CD4-positive, alpha-beta T cell treated with Interleukin-17A for 4 hours (primary cell): ENCODE measurements at regions not wholly inside any gene's neighbourhood (a gene's known extent, or its start where the extent isn't known, plus 50 kb on each side); places are given as distances from the start of the nearest gene placed in this dataset.

Experiments
- DNase-seq: peaks from one replicate; pipeline ENCODE4 v3.0.0-alpha.2; 2020; ENCODE audit warnings: mixed read lengths

- no peak for DNase-seq
Measured at GRCh38 chr4:58679886-58680285, 1569.7 kb upstream of the IGFBP7 start.

GRCh38 chr4:58679051-58679450, 1568.9 kb upstream of the IGFBP7 start:
- no peak for DNase-seq

DNA sequence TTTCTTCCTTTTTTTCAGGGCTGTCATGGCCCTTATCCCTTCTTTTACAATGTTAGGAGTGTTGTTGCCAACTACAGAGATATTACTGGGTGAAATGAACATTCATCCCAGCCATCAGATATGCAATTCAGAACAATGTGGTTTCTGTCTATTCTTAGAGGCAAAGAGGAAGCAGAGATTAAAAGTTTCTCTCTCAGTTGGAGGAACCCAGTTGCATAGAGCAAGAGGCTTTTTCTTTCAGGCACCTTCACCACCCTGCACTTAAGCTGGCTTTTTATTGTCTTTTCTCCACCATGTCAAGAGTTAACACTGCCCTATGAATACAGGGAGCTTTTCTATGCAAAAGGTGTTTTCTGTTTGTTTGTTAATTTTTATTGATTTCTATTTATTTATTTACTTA, 1559.6 kb upstream of the IGFBP7 start:
- DNase-seq: no peak

GRCh38 chr4:58665649-58666048, 1555.5 kb upstream of the IGFBP7 start:
- DNase-seq: no peak

GRCh38 chr4:58658701-58659100, 1548.5 kb upstream of the IGFBP7 start:
- no peak for DNase-seq

DNA sequence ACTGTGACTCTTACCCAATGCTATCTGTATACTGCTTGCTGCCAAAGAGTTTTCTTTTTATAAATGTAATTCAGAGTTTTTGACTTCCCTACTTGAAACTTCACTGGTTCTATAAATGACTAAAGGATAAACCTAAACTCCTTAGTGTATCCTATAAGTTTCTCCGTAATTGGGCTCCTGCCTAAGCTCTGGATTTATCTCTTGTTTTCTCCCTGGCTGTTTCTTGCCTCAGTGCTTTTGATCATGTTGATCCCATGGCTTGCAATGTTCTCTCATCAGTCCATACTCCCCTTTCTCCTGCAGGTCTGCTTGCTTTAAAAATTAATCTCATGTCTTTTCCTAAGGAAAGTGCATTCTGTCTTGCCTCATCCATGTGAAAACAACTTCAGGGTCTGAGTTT, 1543.1 kb upstream of the IGFBP7 start:
- DNase-seq: no peak

GRCh38 chr4:58649226-58649625, 1539.0 kb upstream of the IGFBP7 start:
- DNase-seq: no peak

DNA sequence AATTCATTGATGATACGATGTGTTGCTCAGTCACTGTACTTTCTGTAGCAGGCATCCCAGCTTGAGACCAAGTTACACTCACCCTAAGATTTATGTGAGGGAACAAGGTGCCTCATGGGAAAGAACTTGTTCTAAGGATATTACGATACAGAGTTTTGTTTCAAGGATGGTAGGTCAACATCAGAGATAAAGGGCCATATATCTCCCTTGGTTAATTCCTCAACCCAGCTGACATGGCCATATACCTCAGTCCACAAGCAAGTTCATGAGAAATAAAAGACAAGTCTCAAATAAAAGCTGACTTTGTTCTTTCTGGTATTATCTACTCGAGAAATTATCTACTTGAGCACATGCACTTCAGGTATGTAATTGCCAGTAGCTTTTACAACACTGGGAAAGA, 1535.9 kb upstream of the IGFBP7 start:
- DNase-seq: no peak

- DNase-seq: no peak
Measured at GRCh38 chr4:58644549-58644948, 1534.4 kb upstream of the IGFBP7 start.

GRCh38 chr4:58636381-58636780, 1526.2 kb upstream of the IGFBP7 start:
- no peak for DNase-seq

DNA sequence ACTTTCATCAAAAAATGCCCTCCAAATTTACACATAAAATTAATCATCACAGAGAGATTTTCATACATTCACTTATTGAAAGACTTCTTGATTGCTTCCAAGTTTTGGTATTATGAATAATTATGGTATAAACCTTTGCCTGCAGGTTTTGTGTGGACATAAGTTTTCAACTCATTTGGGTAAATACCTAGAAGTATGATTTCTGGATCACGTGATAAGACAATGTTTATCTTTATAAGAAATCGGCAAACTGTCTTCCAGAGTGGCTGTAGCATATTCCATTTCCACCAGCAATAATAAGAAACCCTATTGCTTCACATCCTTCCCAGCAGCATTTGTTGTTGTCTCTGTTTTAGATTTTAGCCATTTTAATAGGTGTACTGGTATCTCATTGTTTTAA, 1507.0 kb upstream of the IGFBP7 start:
- no peak for DNase-seq

DNA sequence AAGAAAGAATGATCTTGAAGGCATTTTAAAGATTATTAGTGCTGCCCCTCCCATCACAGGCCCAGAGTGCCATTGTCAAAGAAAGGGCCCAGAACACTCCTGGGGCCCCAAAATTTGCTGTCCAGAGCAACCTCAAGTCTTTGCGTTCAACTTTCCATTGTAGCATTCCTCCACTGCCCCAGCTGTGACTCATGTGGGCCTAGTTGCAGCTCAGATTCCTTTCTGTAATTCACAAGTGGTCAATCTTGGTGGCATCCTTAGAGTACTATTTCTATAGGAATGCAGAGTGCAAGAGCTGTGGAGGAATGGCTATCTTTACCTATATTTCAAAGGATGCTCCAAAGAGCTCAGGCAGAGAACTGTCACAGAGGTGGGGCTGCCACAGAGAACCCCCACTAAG, 1500.8 kb upstream of the IGFBP7 start:
- no peak for DNase-seq

DNA sequence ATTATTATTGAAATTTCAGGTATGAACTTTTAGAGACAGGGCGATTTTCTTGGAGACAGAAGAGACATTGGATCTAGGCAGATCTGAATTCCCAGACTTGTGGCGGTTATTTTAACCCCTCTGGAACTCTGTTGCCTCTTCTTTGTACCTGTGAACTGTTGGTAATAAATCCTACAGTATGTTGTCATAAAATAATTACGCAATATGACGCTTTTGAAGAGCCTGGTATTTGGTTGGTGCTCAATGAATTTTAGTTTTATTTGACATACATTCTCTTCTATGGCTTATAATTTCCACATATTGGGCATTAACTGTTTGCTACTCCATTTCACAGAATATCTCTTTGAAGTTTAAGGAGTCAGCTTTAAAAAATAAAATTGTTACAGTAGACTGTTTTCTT, 1496.1 kb upstream of the IGFBP7 start:
- no peak for DNase-seq

- no peak for DNase-seq
Measured at GRCh38 chr4:58603951-58604350, 1493.8 kb upstream of the IGFBP7 start.

DNA sequence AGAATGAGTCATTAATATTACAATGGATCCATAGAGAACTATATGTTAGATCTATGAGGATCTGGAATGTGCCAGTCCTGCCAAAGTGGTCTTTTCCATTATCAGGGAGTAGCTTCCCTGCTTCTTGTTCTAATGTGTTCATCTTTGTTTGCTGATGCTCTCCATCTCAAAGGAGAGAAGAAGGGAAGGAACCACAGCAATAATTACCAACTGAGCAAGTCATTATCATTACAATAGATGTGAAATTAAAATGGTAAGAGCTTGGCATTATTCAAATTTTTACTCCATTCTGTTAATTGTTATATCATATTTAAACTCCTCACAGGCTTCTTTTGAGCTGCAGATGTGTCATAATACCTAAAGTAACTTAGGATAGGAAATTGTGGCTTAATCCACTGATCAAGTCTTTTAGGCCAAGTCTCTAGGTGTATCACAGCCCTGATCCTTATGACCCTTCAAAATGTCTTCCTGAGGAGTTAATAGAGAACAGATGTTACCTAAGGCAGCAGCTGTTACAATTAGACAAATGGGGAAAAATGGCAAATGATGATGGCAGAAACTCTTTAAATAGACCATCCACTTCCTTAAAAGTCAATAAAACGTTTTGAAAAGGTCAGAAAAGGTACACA, 1492.7 kb upstream of the IGFBP7 start:
- DNase-seq: no peak

- no peak for DNase-seq
Measured at GRCh38 chr4:58602022-58602421, 1491.8 kb upstream of the IGFBP7 start.

GRCh38 chr4:58600290-58600689, 1490.1 kb upstream of the IGFBP7 start:
- no peak for DNase-seq

GRCh38 chr4:58590722-58591121, 1480.5 kb upstream of the IGFBP7 start:
- no peak for DNase-seq

GRCh38 chr4:58587856-58588255, 1477.7 kb upstream of the IGFBP7 start:
- DNase-seq: no peak

DNA sequence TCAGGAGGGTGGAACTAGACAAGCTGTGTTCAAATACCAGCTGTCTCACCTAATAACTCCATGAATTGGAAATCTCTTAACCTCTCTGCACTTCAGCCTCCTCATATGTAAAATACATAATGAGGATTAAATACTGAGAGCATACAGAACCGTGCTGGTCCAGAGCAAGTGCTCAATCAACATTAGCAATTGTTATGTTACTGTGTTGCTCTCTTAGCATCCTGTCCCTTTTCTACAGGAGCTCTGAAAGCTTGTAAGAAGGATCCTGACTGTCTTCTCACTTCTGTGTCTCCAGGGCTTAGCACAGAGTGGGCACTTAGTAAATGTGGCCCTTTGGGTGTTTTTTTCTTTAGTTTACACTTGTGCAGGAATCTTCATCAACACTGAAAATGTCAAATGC, 1456.1 kb upstream of the IGFBP7 start:
- no peak for DNase-seq

- DNase-seq: no peak
Measured at GRCh38 chr4:58564695-58565475, 1454.7 kb upstream of the IGFBP7 start.

GRCh38 chr4:58561170-58561569, 1451.0 kb upstream of the IGFBP7 start:
- DNase-seq: no peak

DNA sequence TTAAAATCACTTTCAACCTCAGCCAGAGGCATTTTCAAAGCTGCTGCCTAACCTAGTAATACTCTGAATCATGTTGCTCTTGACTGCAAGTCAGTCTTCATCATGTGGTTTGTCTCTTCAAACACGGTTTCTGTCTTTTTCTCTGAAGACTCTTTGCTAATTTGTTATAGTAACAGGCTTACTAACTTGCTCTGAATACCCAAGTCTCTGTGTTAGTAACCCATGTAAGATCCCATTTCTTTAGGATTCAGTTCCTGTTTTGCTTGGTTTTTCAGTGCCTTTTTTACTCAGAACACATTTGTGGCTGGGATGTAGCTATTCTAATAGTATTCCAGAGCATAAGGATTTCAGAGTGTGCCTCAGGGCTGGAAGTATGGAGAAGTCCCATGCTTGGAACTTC, 1450.6 kb upstream of the IGFBP7 start:
- no peak for DNase-seq

DNA sequence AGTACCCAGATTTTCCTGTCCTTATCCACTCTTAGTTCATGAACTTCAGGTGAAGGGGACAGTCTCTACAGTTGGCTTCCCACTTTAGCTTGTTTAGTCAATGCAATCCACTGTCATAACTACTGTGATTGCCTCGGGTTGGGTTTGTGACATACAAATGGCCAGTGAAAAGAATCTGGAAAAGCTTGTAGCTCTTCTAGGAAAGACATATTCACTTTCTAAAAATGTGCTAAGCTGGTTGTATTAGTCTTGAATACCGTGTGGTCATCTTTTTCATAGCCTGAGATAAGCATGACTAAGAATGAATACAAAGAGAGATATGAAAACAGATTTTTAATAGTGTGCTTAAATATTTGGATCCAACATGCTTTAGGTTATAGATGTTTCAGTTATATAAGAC, 1443.5 kb upstream of the IGFBP7 start:
- DNase-seq: no peak

DNA sequence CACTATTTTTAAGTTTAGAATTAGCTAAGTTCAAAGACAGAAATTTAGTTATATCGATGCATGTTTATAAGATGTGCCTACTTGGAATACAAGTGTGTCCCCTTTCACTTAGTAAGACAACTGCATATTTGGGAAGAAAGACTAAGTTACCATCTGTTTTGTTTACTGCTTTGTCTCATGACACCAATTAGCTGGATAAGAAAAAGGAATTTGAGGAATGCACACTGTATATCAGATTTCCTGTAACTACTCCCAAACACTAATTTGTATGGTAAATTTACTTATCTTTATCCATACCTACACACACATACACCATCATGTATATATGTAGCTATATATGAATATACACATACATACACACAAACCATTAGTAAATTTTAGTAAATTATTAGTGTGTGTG, 1442.8 kb upstream of the IGFBP7 start:
- DNase-seq: no peak
